ENCODE measurements at regions not wholly inside any gene's neighbourhood (a gene's known extent, or its start where the extent isn't known, plus 50 kb on each side); places are given as distances from the start of the nearest gene placed in this dataset.
"Not testable (repeated sequence)": the region's sequence is repeated elsewhere in the genome, so short reads cannot be mapped to it uniquely, and the experiment has no call there.

- DNase-seq (ENCODE audit: low spot score), result no peak
Measured at GRCh38 chr3:25153136-25153535, 274.9 kb upstream of the RARB start.

- no peak for DNase-seq (ENCODE audit: low spot score)
Measured at GRCh38 chr3:25153561-25153960, 274.5 kb upstream of the RARB start.

GRCh38 chr3:25155652-25156471 is 272.2 kb upstream of the RARB start:
- DNase-seq (ENCODE audit: low spot score), result no peak

GRCh38 chr3:25156626-25157025 is 271.4 kb upstream of the RARB start:
- DNase-seq (ENCODE audit: low spot score), result no peak

- no peak for DNase-seq (ENCODE audit: low spot score)
Measured at GRCh38 chr3:25165306-25165705, 262.8 kb upstream of the RARB start.

GRCh38 chr3:25166016-25166415 is 262.0 kb upstream of the RARB start:
- no peak for DNase-seq (ENCODE audit: low spot score)

GRCh38 chr3:25169151-25169550 is 258.9 kb upstream of the RARB start:
- DNase-seq (ENCODE audit: low spot score), result no peak

- no peak for DNase-seq (ENCODE audit: low spot score)
Measured at GRCh38 chr3:25170021-25170420, 258.0 kb upstream of the RARB start.

- no peak for DNase-seq (ENCODE audit: low spot score)
Measured at GRCh38 chr3:25171118-25171807, 256.8 kb upstream of the RARB start.

- DNase-seq (ENCODE audit: low spot score), result no peak
Measured at GRCh38 chr3:25171897-25172296, 256.2 kb upstream of the RARB start.

GRCh38 chr3:25173606-25174005 is 254.5 kb upstream of the RARB start:
- no peak for DNase-seq (ENCODE audit: low spot score)

- no peak for DNase-seq (ENCODE audit: low spot score)
Measured at GRCh38 chr3:25174251-25174650, 253.8 kb upstream of the RARB start.

- DNase-seq (ENCODE audit: low spot score), result no peak
Measured at GRCh38 chr3:25177041-25177440, 251.0 kb upstream of the RARB start.

- DNase-seq (ENCODE audit: low spot score), result no peak
Measured at GRCh38 chr3:25178672-25179071, 249.4 kb upstream of the RARB start.

GRCh38 chr3:25181096-25181495 is 247.0 kb upstream of the RARB start:
- DNase-seq (ENCODE audit: low spot score), result no peak

GRCh38 chr3:25182794-25183193 is 245.3 kb upstream of the RARB start:
- DNase-seq (ENCODE audit: low spot score), result no peak

GRCh38 chr3:25184641-25185250 is 243.3 kb upstream of the RARB start:
- DNase-seq (ENCODE audit: low spot score), result no peak

GRCh38 chr3:25191673-25192072 is 236.4 kb upstream of the RARB start:
- DNase-seq (ENCODE audit: low spot score), result no peak

- DNase-seq (ENCODE audit: low spot score), result not testable (repeated sequence)
Measured at GRCh38 chr3:25199567-25199966, 228.5 kb upstream of the RARB start.

- no peak for DNase-seq (ENCODE audit: low spot score)
Measured at GRCh38 chr3:25212736-25213135, 215.3 kb upstream of the RARB start.

- no peak for DNase-seq (ENCODE audit: low spot score)
Measured at GRCh38 chr3:25214034-25214433, 214.0 kb upstream of the RARB start.

GRCh38 chr3:25218362-25218761 is 209.7 kb upstream of the RARB start:
- DNase-seq (ENCODE audit: low spot score), result no peak

GRCh38 chr3:25226747-25227146 is 201.3 kb upstream of the RARB start:
- no peak for DNase-seq (ENCODE audit: low spot score)

All from NAMALWA (cell line).